Neuronal stem cell (in vitro differentiated cells): ENCODE measurements at regions not wholly inside any gene's neighbourhood (a gene's known extent, or its start where the extent isn't known, plus 50 kb on each side); places are given as distances from the start of the nearest gene placed in this dataset.
"Not testable (repeated sequence)": the region's sequence is repeated elsewhere in the genome, so short reads cannot be mapped to it uniquely, and the experiment has no call there.

Experiments
- DNase-seq: peaks from one replicate; pipeline ENCODE4 v3.0.0-alpha.2; 2013; ENCODE audit warnings: low spot score
- H2AFZ ChIP-seq: one replicate; pipeline ENCODE4 v1.6.1; 2013; ENCODE audit warnings: mild to moderate bottlenecking, low read length, inconsistent platforms
- H2AK5ac ChIP-seq: 2 replicates; pipeline ENCODE4 v1.6.1; 2013; ENCODE audit warnings: low read depth, mild to moderate bottlenecking, inconsistent platforms, low read length, moderate library complexity, mixed read lengths
- H2BK120ac ChIP-seq: 2 replicates; pipeline ENCODE4 v1.6.1; 2013; ENCODE audit warnings: low read depth, mild to moderate bottlenecking, inconsistent platforms, low read length, moderate library complexity, mixed read lengths
- H2BK12ac ChIP-seq: one replicate; pipeline ENCODE4 v1.6.1; 2013; ENCODE audit warnings: low read length, inconsistent platforms
- H2BK15ac ChIP-seq: 2 replicates; pipeline ENCODE4 v1.6.1; 2013; ENCODE audit warnings: mild to moderate bottlenecking, low read length, inconsistent platforms, mixed read lengths
- H2BK5ac ChIP-seq: one replicate; pipeline ENCODE4 v1.6.1; 2013; ENCODE audit warnings: inconsistent platforms, mild to moderate bottlenecking, low read length, moderate library complexity
- H3K14ac ChIP-seq: one replicate; pipeline ENCODE4 v1.6.1; 2013; ENCODE audit warnings: low read length, inconsistent platforms
- H3K18ac ChIP-seq: 2 replicates; pipeline ENCODE4 v1.6.1; 2013; ENCODE audit warnings: low read length, inconsistent platforms
- H3K23ac ChIP-seq: 2 replicates; pipeline ENCODE4 v1.6.1; 2013; ENCODE audit warnings: low read depth, mild to moderate bottlenecking, mixed read lengths, low read length, inconsistent platforms; ENCODE audit not compliant: poor library complexity
- H3K27ac ChIP-seq: replicated peaks from 3 replicates; pipeline ENCODE4 v1.5.1; 2013; ENCODE audit warnings: low read length, inconsistent platforms
- H3K27me3 ChIP-seq, 3 experiments: 2 replicates each; pipeline ENCODE4 v1.6.1; 2013; ENCODE audit warnings: low read length in 3 of 3, mild to moderate bottlenecking in 2 of 3, inconsistent platforms in 1 of 3, low read depth in 1 of 3, mixed read lengths in 1 of 3, moderate library complexity in 1 of 3; ENCODE audit not compliant: control insufficient read depth in 3 of 3, insufficient read depth in 3 of 3
- H3K36me3 ChIP-seq, 2 donors: replicated peaks in 1 of 2; 2 replicates each; pipeline ENCODE4 v1.6.1; 2013; ENCODE audit warnings: low read length in 2 of 2; ENCODE audit not compliant: control insufficient read depth in 2 of 2, insufficient read depth in 2 of 2
- H3K4ac ChIP-seq: 2 replicates; pipeline ENCODE4 v1.6.1; 2013; ENCODE audit warnings: inconsistent platforms, mild to moderate bottlenecking, low read length, moderate library complexity
- H3K4me1 ChIP-seq, 2 donors: 1 replicate in 1 of 2; 2 replicates in 1 of 2; pipeline ENCODE4 v1.6.1; 2013; ENCODE audit warnings: low read length in 2 of 2, low read depth in 1 of 2; ENCODE audit not compliant: control insufficient read depth in 2 of 2, insufficient read depth in 1 of 2
- H3K4me2 ChIP-seq: one replicate; pipeline ENCODE4 v1.6.1; 2013; ENCODE audit warnings: mild to moderate bottlenecking, low read length, inconsistent platforms; ENCODE audit not compliant: insufficient read depth, poor library complexity, severe bottlenecking
- H3K4me3 ChIP-seq, 2 donors: 2 replicates each; pipeline ENCODE4 v1.5.1; 2013; ENCODE audit warnings: low read length in 2 of 2, mild to moderate bottlenecking in 2 of 2, inconsistent platforms in 1 of 2, moderate library complexity in 1 of 2
- H3K79me1 ChIP-seq: one replicate; pipeline ENCODE4 v1.6.1; 2013; ENCODE audit warnings: low read depth, mild to moderate bottlenecking, inconsistent platforms, low read length, moderate library complexity
- H3K9ac ChIP-seq: one replicate; pipeline ENCODE4 v1.6.1; 2013; ENCODE audit warnings: mild to moderate bottlenecking, low read depth, low read length, inconsistent platforms; ENCODE audit not compliant: poor library complexity
- H3K9me3 ChIP-seq, 2 donors: replicated peaks in 1 of 2; 2 replicates each; pipeline versions ENCODE3 to v1.6.1; 2013; ENCODE audit warnings: low read length in 2 of 2, mild to moderate bottlenecking in 2 of 2, inconsistent platforms in 1 of 2, low read depth in 1 of 2, mixed read lengths in 1 of 2, moderate library complexity in 1 of 2; ENCODE audit not compliant: control insufficient read depth in 2 of 2, insufficient read depth in 1 of 2
- H4K8ac ChIP-seq: one replicate; pipeline ENCODE4 v1.6.1; 2013; ENCODE audit warnings: low read depth, mild to moderate bottlenecking, inconsistent platforms, low read length, moderate library complexity
- H4K91ac ChIP-seq: one replicate; pipeline ENCODE4 v1.6.1; 2013; ENCODE audit warnings: low read length, low read depth, mild to moderate bottlenecking, inconsistent platforms; ENCODE audit not compliant: poor library complexity
- WGBS, 2 donors: extraction: QIAGEN DNeasy Blood & Tissue Kit; methylation state at CpG; one replicate each; pipeline ENCODE4 v1.1.7; 2013; ENCODE audit warnings: missing lambda C conversion rate in 2 of 2, mixed read lengths in 1 of 2; ENCODE audit not compliant: insufficient read length in 2 of 2, insufficient replicate concordance in 1 of 2; ENCODE audit errors: extremely low coverage in 2 of 2; 5-methylcytosine and 5-hydroxymethylcytosine counted together

DNA sequence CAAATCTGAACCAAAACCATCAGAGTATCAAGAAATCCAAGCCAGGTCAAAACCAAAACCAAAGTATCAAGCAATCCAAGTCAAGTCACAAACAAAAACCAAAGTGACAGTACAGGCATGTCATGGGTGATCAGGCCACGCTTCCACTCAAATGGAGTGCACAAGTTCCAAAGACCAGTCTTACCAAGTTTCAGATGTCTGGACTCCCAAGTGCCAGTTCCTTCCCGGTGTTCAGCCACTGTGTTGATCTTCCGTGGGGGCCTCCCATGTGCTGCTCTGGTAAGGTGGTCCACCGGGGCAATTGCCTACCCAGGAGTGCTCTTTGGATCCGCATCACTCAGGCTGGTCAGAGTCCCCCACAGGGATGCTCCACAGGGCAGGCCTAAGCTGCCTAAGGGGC, 61.5 kb upstream of the PRMT8 start:
- H3K36me3 ChIP-seq, H3K4me3 ChIP-seq, H3K79me1 ChIP-seq, H3K14ac ChIP-seq, H3K18ac ChIP-seq, H2BK15ac ChIP-seq, H3K27me3 ChIP-seq, H3K27ac ChIP-seq, H2AFZ ChIP-seq, H3K4me1 ChIP-seq, H2AK5ac ChIP-seq, H3K4me2 ChIP-seq, H3K23ac ChIP-seq, H4K8ac ChIP-seq, H4K91ac ChIP-seq, H3K9ac ChIP-seq, H3K9me3 ChIP-seq, H2BK120ac ChIP-seq, DNase-seq, H3K4ac ChIP-seq, H2BK12ac ChIP-seq, H2BK5ac ChIP-seq: not testable (repeated sequence)
- WGBS, 2 donors: no CpG with 5 or more reads among the region's 5 CpGs

DNA sequence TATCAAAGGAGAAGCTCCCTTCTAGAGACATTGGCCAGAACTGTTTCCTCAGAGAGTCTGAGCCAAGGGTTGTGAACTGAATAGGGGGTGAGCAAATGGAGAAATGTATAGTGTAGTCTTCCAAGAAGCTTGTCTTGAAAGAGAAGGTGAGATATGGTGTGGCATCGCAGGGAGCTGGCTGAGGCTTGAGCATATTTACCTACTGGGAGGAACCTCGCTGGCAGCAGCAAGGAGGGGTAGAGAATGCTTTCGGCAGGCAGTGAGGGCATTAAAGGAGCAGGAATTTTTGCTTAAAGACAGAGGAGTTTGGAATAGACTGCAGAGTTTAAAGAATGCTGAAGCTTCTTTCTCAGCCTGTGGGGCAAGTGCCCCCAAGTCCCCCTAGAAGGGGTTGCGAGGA, 59.3 kb upstream of the PRMT8 start:
- H2BK15ac ChIP-seq: no peak overlapping the region
- peak overlapping the region; percentile 85 for H2AFZ ChIP-seq
- no peak overlapping the region for H3K4me2 ChIP-seq
- H3K36me3 ChIP-seq: no peaks in the 10 kb centered on the region
- no peak for DNase-seq
- no peak overlapping the region for H4K91ac ChIP-seq
- H2BK120ac ChIP-seq: no peak overlapping the region
- no peak overlapping the region for H3K4me3 ChIP-seq
- no peak overlapping the region for H2AK5ac ChIP-seq
- H3K27me3 ChIP-seq: no peaks in the 10 kb centered on the region
- no CpG with 5 or more reads among the region's 4 CpGs for WGBS, 2 donors
- H3K9ac ChIP-seq: no peak overlapping the region
- H4K8ac ChIP-seq: no peak overlapping the region
- no peaks in the 10 kb centered on the region for H3K79me1 ChIP-seq
- no peak overlapping the region for H3K23ac ChIP-seq
- H2BK12ac ChIP-seq: no peak overlapping the region
- no peak overlapping the region for H3K14ac ChIP-seq
- no peak overlapping the region for H3K27ac ChIP-seq
- H2BK5ac ChIP-seq: no peak overlapping the region
- no peaks in the 10 kb centered on the region for H3K9me3 ChIP-seq
- no peak overlapping the region for H3K4ac ChIP-seq
- H3K18ac ChIP-seq: no peak overlapping the region
- peaks cover 4 to 5% of the 10 kb centered on the region in 2 donors for H3K4me1 ChIP-seq

DNA sequence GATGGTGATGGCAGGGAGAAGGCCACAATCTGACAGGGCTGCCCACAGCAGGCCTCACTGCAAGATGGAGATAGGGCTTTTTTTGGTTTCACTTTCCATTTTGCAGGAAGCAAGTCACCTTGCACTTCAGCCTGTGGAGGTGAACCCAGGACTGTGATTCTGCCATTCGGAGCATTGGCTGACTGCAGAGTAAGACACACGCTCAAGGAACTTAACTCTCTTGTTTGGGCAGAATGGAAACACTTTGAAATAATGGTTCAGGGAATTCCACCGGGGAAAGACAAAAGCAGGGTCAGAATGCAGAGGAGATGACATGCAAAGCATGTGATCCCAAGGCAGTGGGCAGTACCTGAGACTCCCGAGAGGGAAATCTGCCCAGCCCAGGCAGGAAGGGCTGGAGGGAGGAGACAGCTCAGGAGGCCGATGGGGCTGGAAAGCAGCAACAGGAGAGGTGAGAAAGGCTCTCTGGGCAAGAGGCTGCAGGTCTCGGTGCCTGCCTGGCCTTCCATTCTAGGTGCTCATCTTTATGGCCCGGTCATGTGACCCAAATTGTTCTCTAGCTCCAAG, 58.7 kb upstream of the PRMT8 start:
- no peak overlapping the region for H4K91ac ChIP-seq
- H3K36me3 ChIP-seq: no peaks in the 10 kb centered on the region
- no peak overlapping the region for H2BK15ac ChIP-seq
- no peak overlapping the region for H3K18ac ChIP-seq
- no peaks in the 10 kb centered on the region for H3K9me3 ChIP-seq
- no peak overlapping the region for H3K14ac ChIP-seq
- no CpG with 5 or more reads among the region's 7 CpGs for WGBS, 2 donors
- no peak for DNase-seq
- H2AK5ac ChIP-seq: no peak overlapping the region
- no peaks in the 10 kb centered on the region for H3K79me1 ChIP-seq
- H3K9ac ChIP-seq: no peak overlapping the region
- no peak overlapping the region for H2BK5ac ChIP-seq
- no peak overlapping the region for H3K27ac ChIP-seq
- no peak overlapping the region for H4K8ac ChIP-seq
- H3K4me2 ChIP-seq: no peak overlapping the region
- no peaks in the 10 kb centered on the region for H3K27me3 ChIP-seq
- peak overlapping the region; percentile 85 for H2AFZ ChIP-seq
- no peak overlapping the region for H3K4me3 ChIP-seq
- no peak overlapping the region for H2BK12ac ChIP-seq
- H2BK120ac ChIP-seq: no peak overlapping the region
- H3K23ac ChIP-seq: no peak overlapping the region
- H3K4ac ChIP-seq: no peak overlapping the region
- peaks cover 4 to 5% of the 10 kb centered on the region in 2 donors for H3K4me1 ChIP-seq

DNA sequence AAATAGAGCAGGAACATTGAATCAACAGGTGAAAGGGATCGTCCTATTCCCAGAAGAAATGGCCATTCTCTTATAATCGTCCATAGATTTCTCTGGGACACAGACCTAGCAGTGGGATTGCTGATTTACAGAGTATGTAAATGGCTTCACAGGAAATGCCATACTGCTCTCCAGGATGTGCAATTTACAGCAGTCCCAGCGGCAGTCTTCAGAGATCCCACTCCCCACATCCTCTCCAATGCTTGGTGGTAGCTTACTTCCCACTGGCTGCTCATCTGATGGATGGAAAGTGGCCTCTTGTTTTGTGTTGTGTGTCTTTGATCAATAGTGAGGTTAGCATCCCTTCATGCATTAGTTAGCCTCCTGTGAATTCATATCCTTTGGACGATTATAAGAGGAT, 58.1 kb upstream of the PRMT8 start:
- no peak overlapping the region for H4K8ac ChIP-seq
- H3K18ac ChIP-seq: no peak overlapping the region
- H2BK5ac ChIP-seq: no peak overlapping the region
- H3K9me3 ChIP-seq: no peaks in the 10 kb centered on the region
- no peak for DNase-seq
- H3K23ac ChIP-seq: no peak overlapping the region
- peak overlapping the region; percentile 85 for H2AFZ ChIP-seq
- H2BK15ac ChIP-seq: no peak overlapping the region
- H2BK12ac ChIP-seq: no peak overlapping the region
- peaks cover 0 to 3% (median 0%) of the 10 kb centered on the region in 3 experiments for H3K27me3 ChIP-seq
- no peak overlapping the region for H3K4ac ChIP-seq
- no peak overlapping the region for H4K91ac ChIP-seq
- WGBS, 2 donors: no CpG with 5 or more reads among the region's 4 CpGs
- no peak overlapping the region for H2BK120ac ChIP-seq
- peaks cover 4 to 5% of the 10 kb centered on the region in 2 donors for H3K4me1 ChIP-seq
- no peak overlapping the region for H3K9ac ChIP-seq
- no peak overlapping the region for H3K4me2 ChIP-seq
- H2AK5ac ChIP-seq: no peak overlapping the region
- no peak overlapping the region for H3K4me3 ChIP-seq
- no peak overlapping the region for H3K14ac ChIP-seq
- H3K36me3 ChIP-seq: no peaks in the 10 kb centered on the region
- no peak overlapping the region for H3K27ac ChIP-seq
- no peaks in the 10 kb centered on the region for H3K79me1 ChIP-seq
